RCC 7860 (cell line): ENCODE measurements at regions not wholly inside any gene's neighbourhood (a gene's known extent, or its start where the extent isn't known, plus 50 kb on each side); places are given as distances from the start of the nearest gene placed in this dataset.
"Not testable (repeated sequence)": the region's sequence is repeated elsewhere in the genome, so short reads cannot be mapped to it uniquely, and the experiment has no call there.

Experiments used
- DNase-seq: peaks from one replicate; pipeline ENCODE4 v3.0.0-alpha.2; 2015; ENCODE audit warnings: low spot score
- FAIRE-seq: peaks from 2 replicates; lab custom pipeline; 2012; peaks lifted over from hg19 to GRCh38; lab: Jason Lieb, UNC

GRCh38 chr7:81198766-81199165, 279.9 kb upstream of the SEMA3C start:
- FAIRE-seq = no peak
- no peak for DNase-seq

DNA sequence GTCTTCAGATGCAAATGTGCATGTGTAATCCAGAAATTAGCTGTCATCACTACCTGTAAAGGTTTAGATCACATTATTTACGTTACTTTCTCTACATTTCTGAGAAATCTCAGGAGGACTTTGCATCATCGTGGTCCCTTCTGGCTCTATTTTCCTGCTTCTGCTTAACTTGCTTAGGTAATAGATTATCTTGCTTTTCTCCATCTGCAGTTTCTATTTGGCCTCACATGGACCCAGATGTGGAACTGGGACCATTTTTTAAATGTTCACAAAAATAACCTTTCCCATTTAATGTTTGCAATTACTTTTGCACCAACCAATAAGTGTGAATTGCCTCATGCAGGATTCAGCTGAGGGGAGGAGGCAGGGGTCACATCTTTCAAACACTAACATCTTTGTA, 278.4 kb upstream of the SEMA3C start:
- DNase-seq = no peak
- FAIRE-seq = no peak

GRCh38 chr7:81195033-81195432, 276.2 kb upstream of the SEMA3C start:
- FAIRE-seq = no peak
- no peak for DNase-seq

DNA sequence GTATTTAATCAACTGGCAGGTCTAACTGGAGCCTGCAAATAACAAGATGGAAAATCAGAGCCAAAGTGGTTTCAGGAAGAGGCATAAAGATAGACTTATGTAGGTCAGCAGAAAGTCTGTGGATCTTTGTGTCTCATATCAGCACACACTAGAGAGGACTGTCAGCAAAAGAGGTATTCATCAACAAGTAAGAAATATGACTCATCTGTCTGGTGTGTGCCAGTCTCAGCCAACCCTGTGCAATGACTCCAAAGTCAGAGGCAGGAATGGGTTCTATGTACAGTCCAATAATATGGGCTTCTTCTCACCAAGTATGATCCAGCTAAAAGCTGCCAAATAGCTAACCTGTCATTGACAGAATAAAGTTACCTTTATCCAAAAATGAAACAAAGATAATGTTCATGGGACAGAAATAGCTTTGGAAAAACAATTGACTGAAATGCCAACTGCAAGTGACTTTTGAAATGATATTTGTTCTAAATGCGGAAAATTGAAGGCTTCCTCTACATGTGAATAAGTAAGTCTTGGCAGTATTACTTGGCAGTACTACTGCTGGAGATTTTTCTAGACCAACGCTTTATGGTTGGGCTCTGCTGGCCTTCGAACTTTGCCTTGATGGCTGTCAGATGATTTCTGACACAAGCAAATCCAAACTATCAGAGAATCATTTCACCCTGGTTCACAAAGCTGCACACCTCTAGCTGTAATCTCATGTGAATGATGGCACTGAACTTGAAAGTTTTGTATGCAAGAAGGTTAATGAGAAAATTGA, 272.3 kb upstream of the SEMA3C start:
- FAIRE-seq = peak; percentile 93
- peak; percentile 79 for DNase-seq

- DNase-seq (no peak), FAIRE-seq (no peak)
Measured at GRCh38 chr7:81187753-81188152, 268.9 kb upstream of the SEMA3C start.

GRCh38 chr7:81186691-81187090, 267.8 kb upstream of the SEMA3C start:
- DNase-seq (no peak), FAIRE-seq (no peak)

GRCh38 chr7:81185072-81185471, 266.2 kb upstream of the SEMA3C start:
- FAIRE-seq = no peak

DNA sequence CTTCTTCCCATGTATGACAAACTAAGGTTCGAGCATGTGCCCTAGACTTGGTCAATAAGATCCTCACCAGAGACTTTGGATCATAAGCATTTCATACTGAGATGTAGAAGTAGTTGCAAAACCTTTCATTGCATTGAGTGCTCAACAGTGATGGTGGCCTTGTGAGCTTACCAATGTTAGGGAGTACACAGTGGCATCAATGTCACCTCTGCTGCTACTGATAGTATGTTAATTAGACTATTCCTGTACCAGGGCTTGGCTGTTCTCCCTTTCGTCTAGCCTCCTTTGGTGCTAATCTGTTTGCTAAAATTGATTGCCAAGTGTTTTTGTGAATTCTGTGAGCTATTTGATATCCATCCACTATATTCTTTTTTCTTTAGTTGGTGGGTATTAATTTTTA, 264.5 kb upstream of the SEMA3C start:
- FAIRE-seq (no peak), DNase-seq (no peak)

More at GRCh38 chr7:81185072-81185471, 266.2 kb upstream of the SEMA3C start:
- DNase-seq = no peak

DNA sequence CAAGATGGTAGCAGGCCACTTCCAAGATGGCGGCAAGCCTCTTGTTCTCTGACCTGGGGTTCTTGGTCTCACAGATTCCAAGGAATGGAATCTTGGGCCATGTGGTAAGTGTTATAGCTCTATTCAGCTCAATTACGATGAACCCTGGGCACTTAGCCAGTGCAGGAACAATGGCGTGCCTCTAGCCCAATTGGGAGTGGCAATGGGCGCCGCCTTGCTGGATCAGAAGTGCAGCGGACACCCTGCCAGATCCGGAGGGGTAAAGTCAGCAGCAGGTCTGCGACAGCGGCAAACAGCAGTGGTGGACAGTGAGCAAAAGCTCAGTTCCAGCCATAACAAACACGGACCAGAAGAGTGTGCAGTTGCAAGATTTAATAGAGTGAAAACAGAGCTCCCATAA, 263.2 kb upstream of the SEMA3C start:
- not testable (repeated sequence) for FAIRE-seq, DNase-seq

GRCh38 chr7:81181066-81181465, 262.2 kb upstream of the SEMA3C start:
- DNase-seq (no peak), FAIRE-seq (no peak)

GRCh38 chr7:81180573-81180972, 261.7 kb upstream of the SEMA3C start:
- no peak for FAIRE-seq

DNA sequence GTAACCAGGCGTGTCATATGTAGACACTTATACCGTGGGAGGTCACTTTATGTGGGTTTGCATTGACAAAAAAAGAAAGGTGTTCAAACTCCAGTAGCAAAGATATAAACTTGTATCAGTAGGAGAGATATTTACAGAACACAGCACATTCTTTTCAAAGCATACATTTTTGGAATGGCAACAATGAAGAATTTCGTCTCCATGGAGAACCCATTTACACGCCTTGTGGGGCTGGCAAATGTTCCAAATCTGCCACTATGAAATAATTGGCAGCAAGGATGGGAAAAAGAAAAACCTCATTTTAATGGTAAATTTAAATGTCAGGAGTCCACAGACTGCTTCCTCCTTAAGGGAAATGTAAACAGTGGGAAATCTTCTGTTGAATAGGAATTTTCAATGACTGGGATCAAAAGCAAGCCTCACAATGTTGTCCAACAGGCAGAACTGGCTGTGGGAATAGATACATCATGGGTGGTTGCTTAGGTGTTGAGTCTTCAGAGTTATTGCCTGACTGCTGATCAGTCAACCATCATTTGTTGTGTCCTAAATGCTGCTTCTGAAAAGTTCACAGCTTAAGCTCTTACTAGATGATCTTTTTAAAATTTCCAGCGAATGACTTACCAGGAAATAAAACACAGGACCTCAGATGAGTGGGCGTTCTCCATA, 256.6 kb upstream of the SEMA3C start:
- FAIRE-seq (no peak), DNase-seq (no peak)

More at GRCh38 chr7:81180573-81180972, 261.7 kb upstream of the SEMA3C start:
- DNase-seq = no peak

DNA sequence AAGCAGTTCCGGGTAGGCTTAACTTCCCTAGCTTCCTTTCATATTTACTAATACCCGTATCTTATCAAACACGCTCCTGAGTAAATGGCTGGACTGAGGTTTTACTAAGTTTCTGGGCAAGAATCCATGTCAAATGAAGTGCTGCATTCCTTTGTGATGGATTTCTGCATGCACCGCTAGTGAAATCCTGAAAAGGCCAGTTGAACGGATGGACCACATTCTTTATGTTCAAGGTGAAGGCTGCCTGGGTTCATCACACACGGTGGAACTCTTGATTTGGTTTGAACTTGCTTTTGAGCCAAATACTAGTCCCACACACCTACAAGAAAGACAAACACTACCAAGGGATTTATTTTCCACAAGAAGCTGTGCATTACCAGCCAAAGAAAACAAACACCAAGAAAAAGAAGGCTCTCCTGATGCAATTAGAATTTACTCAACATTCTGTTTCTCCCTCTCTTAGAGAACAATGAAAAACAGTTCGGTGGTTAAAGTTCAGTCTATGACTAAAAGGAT, 255.0 kb upstream of the SEMA3C start:
- FAIRE-seq = peak; percentile 76
- peak; percentile 50 for DNase-seq

GRCh38 chr7:81170291-81170690, 251.4 kb upstream of the SEMA3C start:
- FAIRE-seq (no peak), DNase-seq (no peak)

DNA sequence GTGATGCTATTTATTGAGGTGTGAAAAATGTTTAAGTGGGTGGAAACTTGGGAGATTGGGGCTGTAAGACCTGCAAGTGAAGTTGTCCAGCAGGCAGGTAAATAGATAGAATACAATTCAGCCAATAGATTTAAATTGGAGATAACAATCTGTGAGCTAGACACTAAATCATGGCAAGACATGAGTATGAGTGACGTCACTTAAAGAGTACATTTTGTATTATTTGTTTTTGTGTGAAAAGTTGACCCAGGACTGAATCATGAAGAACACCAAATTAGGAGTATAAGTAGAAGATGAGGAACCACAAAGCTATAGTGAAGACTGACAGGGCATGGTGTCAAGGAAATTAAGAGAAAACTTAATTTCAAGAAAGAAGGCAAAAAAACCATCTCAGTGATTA, 249.1 kb upstream of the SEMA3C start:
- no peak for FAIRE-seq
- no peak for DNase-seq

DNA sequence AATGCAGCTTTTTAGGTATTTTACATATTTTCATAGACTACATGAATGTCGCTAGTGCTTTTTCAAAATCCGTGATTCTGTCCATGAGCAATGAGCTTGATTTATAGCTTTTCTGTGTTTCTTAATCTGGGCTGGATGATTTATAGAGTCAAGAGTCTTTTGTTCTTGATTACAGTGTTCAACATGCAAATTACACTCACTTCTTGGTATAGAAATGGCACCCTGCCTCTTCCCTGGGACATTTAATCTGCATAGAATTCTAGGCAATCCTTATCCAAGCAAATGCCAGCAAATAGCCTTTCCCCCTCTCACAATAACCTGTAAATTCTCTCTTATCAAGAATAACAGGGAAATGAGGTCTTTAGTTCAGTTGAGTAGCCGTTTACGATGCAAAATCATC, 246.2 kb upstream of the SEMA3C start:
- FAIRE-seq (no peak), DNase-seq (no peak)

GRCh38 chr7:81162771-81163525, 244.1 kb upstream of the SEMA3C start:
- DNase-seq (peak; percentile 69), FAIRE-seq (peak; percentile 86)

- DNase-seq = no peak
- no peak for FAIRE-seq
Measured at GRCh38 chr7:81162234-81162633, 243.4 kb upstream of the SEMA3C start.

GRCh38 chr7:81161451-81162075, 242.7 kb upstream of the SEMA3C start:
- DNase-seq (peak; percentile 97), FAIRE-seq (peak; percentile 99)

GRCh38 chr7:81159402-81159801, 240.6 kb upstream of the SEMA3C start:
- DNase-seq (peak; percentile 79), FAIRE-seq (no peak)

- DNase-seq (peak; percentile 71), FAIRE-seq (no peak)
Measured at GRCh38 chr7:81158189-81158588, 239.3 kb upstream of the SEMA3C start.
